CD8-positive, alpha-beta memory T cell (primary cell): ENCODE measurements at regions not wholly inside any gene's neighbourhood (a gene's known extent, or its start where the extent isn't known, plus 50 kb on each side); places are given as distances from the start of the nearest gene placed in this dataset.

Source experiments
- CTCF ChIA-PET: fragments of 350-600 bp; sonication (Branson Sonifier 250); formaldehyde crosslinking; loops from one replicate; lab custom pipeline; 2021; ENCODE audit warnings: antibody characterized with exemption; lab: Charles Lee
- POLR2A ChIA-PET: fragments of 350-600 bp; sonication (Branson Sonifier 250); formaldehyde crosslinking; loops from one replicate; lab custom pipeline; 2021; ENCODE audit warnings: antibody characterized with exemption; lab: Charles Lee
- DNase-seq, 5 donors: peaks; one replicate each; pipeline versions ENCODE4 v3.0.0 to v3.0.0-alpha.2; 2020 to 2022; ENCODE audit warnings: mixed read lengths in 1 of 5
- H3K27ac ChIP-seq: one replicate; pipeline ENCODE4 v1.7.0; 2013; ENCODE audit warnings: low read depth, mild to moderate bottlenecking, low read length, moderate library complexity
- H3K27me3 ChIP-seq: 2 replicates; pipeline ENCODE4 v1.7.0; 2013; ENCODE audit warnings: low read length, mild to moderate bottlenecking; ENCODE audit not compliant: insufficient read depth, poor library complexity, severe bottlenecking
- H3K36me3 ChIP-seq: 2 replicates; pipeline ENCODE4 v1.7.0; 2013; ENCODE audit warnings: mild to moderate bottlenecking, low read length, moderate library complexity; ENCODE audit not compliant: insufficient read depth
- H3K4me1 ChIP-seq: 2 replicates; pipeline ENCODE4 v1.7.0; 2013; ENCODE audit warnings: mild to moderate bottlenecking, low read length, moderate library complexity; ENCODE audit not compliant: insufficient read depth
- H3K4me3 ChIP-seq: 2 replicates; pipeline ENCODE4 v1.7.0; 2013; ENCODE audit warnings: mild to moderate bottlenecking, low read length
- H3K9me3 ChIP-seq: 2 replicates; pipeline ENCODE4 v1.7.0; 2013; ENCODE audit warnings: mild to moderate bottlenecking, low read length
- H3K27ac Mint-ChIP-seq, 8 donors: one replicate each; pipeline ENCODE4 v1.8.0; 2020 to 2021; ENCODE audit warnings: mixed read lengths in 8 of 8, mild to moderate bottlenecking in 6 of 8, inconsistent platforms in 3 of 8, moderate library complexity in 3 of 8
- H3K27me3 Mint-ChIP-seq, 2 donors: one replicate each; pipeline ENCODE4 v1.8.0; 2020 to 2021; ENCODE audit warnings: mixed read lengths in 2 of 2, mild to moderate bottlenecking in 1 of 2, moderate library complexity in 1 of 2
- H3K36me3 Mint-ChIP-seq, 3 donors: one replicate each; pipeline ENCODE4 v1.8.0; 2020 to 2021; ENCODE audit warnings: mixed read lengths in 3 of 3, inconsistent platforms in 1 of 3, mild to moderate bottlenecking in 1 of 3
- H3K4me1 Mint-ChIP-seq, 3 donors: one replicate each; pipeline ENCODE4 v1.8.0; 2020 to 2021; ENCODE audit warnings: mixed read lengths in 3 of 3, inconsistent platforms in 1 of 3, mild to moderate bottlenecking in 1 of 3
- H3K4me3 Mint-ChIP-seq, 7 donors: one replicate each; pipeline ENCODE4 v1.8.0; 2020 to 2021; ENCODE audit warnings: mixed read lengths in 7 of 7, mild to moderate bottlenecking in 6 of 7, moderate library complexity in 4 of 7, inconsistent platforms in 2 of 7
- H3K9me3 Mint-ChIP-seq, 5 donors: one replicate each; pipeline ENCODE4 v1.8.0; 2020 to 2022; ENCODE audit warnings: mixed read lengths in 5 of 5, mild to moderate bottlenecking in 3 of 5, moderate library complexity in 2 of 5, inconsistent platforms in 1 of 5

DNA sequence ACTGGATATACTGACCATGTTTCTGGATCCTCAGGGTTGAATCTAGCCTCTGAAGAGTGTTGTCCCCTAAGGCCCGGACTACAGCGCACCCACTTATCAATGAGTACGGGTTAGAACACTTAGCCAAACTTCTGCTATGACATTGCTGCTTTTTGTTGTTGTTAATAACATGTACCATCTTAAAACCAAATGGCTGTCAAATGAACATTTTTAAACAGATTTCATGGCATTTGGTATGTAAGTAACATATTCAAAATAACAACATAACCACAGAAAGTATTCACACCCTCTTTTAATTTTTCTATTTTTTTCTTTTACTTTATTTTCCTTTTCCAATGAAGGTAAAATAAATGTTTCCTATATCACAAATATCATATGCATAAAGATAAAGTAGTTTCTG, 1292.5 kb upstream of the TENM4 start:
- H3K9me3 ChIP-seq = no peaks in the 10 kb centered on the region
- no peak overlapping the region for H3K27ac ChIP-seq
- no peaks in the 10 kb centered on the region for H3K4me1 ChIP-seq
- no peaks in the 10 kb centered on the region for H3K27me3 ChIP-seq
- peaks cover 2 to 18% (median 15%) of the 10 kb centered on the region in 5 donors for H3K9me3 Mint-ChIP-seq
- DNase-seq = no peak
- no peaks in the 10 kb centered on the region for H3K4me1 Mint-ChIP-seq
- ChIA-PET CTCF (no interaction called here), POLR2A (no interaction called here)
- no peaks in the 10 kb centered on the region for H3K36me3 Mint-ChIP-seq
- H3K4me3 ChIP-seq = no peak overlapping the region
- H3K4me3 Mint-ChIP-seq = no peak overlapping the region
- H3K36me3 ChIP-seq = no peaks in the 10 kb centered on the region
- no peak overlapping the region for H3K27ac Mint-ChIP-seq
- H3K27me3 Mint-ChIP-seq = no peaks in the 10 kb centered on the region

DNA sequence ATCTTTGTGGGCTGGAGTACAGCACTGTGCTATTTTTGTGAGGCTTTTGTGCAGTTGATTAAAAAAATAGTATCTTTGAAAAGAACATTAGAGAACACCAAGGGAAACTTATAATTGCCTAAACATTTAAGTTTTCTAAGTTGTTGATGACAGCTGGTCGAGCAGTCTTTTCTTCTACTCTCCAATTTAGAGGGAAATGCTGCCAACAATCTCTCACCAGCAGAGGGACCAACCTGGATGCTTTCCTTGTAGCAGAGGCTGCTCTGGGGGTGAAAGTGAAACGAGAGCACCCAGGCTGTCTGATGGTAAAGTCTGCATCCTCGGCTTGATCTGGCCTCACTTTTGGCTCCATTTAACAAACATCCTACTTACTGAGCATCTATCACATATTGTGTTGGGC, 1286.5 kb upstream of the TENM4 start:
- peaks cover 4 to 12% (median 8%) of the 10 kb centered on the region in 5 donors for H3K9me3 Mint-ChIP-seq
- Histone ChIP-seq H3K4me1 (no peaks in the 10 kb centered on the region), H3K36me3 (no peaks in the 10 kb centered on the region), H3K4me3 (no peak overlapping the region), H3K9me3 (no peaks in the 10 kb centered on the region), H3K27ac (no peak overlapping the region), H3K27me3 (no peaks in the 10 kb centered on the region)
- POLR2A ChIA-PET = no interaction called here
- H3K27me3 Mint-ChIP-seq = no peaks in the 10 kb centered on the region
- no peaks in the 10 kb centered on the region for H3K4me1 Mint-ChIP-seq
- H3K4me3 Mint-ChIP-seq = no peak overlapping the region
- no peak overlapping the region for H3K27ac Mint-ChIP-seq
- CTCF ChIA-PET = no interaction called here
- no peaks in the 10 kb centered on the region for H3K36me3 Mint-ChIP-seq
- no peak for DNase-seq

DNA sequence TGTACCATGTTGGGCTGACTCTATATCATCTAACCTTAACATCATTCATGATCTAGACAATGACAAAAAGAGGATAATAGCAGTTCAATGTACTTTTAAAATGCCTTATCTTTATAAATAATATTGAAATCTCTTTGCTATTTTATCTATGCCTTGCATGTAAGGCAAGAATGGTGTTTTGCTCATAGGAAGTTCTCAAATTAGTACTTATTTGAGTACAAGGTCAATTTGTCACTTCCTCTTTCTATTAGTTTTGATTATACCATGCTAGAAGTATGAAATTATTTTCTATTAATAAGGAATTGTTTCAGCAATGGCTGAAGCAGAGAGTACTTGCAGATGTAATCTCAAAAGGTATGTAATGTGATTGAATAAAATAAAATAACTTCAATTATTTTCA, 1285.4 kb upstream of the TENM4 start:
- H3K27me3 Mint-ChIP-seq = no peaks in the 10 kb centered on the region
- Histone ChIP-seq H3K4me1 (no peaks in the 10 kb centered on the region), H3K27ac (no peak overlapping the region), H3K36me3 (no peaks in the 10 kb centered on the region), H3K4me3 (no peak overlapping the region), H3K27me3 (no peaks in the 10 kb centered on the region), H3K9me3 (no peaks in the 10 kb centered on the region)
- ChIA-PET POLR2A (no interaction called here), CTCF (no interaction called here)
- DNase-seq = no peak
- no peaks in the 10 kb centered on the region for H3K4me1 Mint-ChIP-seq
- no peak overlapping the region for H3K4me3 Mint-ChIP-seq
- peaks cover 4 to 18% (median 10%) of the 10 kb centered on the region in 5 donors for H3K9me3 Mint-ChIP-seq
- no peaks in the 10 kb centered on the region for H3K36me3 Mint-ChIP-seq
- no peak overlapping the region for H3K27ac Mint-ChIP-seq

DNA sequence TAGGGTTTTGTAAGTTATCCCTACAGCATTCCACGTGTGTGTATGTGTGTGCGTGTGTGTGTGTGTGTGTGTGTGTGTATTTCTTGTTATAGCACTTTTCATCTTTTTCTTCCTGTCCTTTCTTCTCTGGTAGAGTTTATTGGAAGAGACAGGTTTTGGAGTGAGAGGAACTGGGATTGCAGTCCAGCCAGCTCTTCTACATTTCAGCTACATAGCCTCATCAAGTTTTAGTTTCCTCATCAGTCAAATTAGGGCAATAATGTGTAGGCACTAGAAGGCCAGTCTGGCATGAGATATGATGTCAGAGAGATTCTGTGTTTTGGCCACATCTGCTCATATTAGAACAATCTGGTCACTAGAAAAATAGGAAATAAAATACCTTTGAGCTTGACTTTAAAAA, 1283.5 kb upstream of the TENM4 start:
- no peak overlapping the region for H3K4me3 ChIP-seq
- CTCF ChIA-PET = no interaction called here
- no peaks in the 10 kb centered on the region for H3K36me3 ChIP-seq

DNA sequence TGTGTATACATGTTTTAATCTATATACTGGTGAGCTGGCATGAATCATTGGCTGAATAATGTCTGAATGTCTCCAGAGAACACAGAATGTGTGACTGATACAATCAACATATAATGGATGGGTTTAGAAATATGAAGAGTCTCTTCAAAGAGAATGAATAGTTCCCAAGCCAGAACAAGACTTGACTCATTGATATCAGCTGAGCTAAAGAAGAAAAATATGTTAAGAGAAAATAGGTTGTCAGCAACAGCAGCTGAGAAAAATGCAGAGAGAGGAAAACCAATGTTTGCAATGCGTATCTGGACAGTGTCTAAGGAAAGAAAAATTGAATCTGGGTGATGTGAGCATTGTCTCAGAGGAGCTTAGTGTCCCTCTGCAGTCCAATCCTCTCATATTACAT, 1281.8 kb upstream of the TENM4 start:
- DNase-seq = no peak
- ChIA-PET CTCF (no interaction called here), POLR2A (no interaction called here)
- H3K27me3 ChIP-seq = no peaks in the 10 kb centered on the region
- H3K27ac ChIP-seq = no peak overlapping the region
- no peaks in the 10 kb centered on the region for H3K9me3 ChIP-seq
- H3K27ac Mint-ChIP-seq = no peak overlapping the region
- no peak overlapping the region for H3K4me3 ChIP-seq
- no peaks in the 10 kb centered on the region for H3K27me3 Mint-ChIP-seq
- H3K36me3 Mint-ChIP-seq = no peaks in the 10 kb centered on the region
- no peaks in the 10 kb centered on the region for H3K4me1 ChIP-seq
- no peaks in the 10 kb centered on the region for H3K4me1 Mint-ChIP-seq
- H3K36me3 ChIP-seq = no peaks in the 10 kb centered on the region
- H3K4me3 Mint-ChIP-seq = no peak overlapping the region
- peaks cover 3 to 19% (median 10%) of the 10 kb centered on the region in 5 donors for H3K9me3 Mint-ChIP-seq

More for the DNA sequence above, 1283.5 kb upstream of the TENM4 start:
- POLR2A ChIA-PET = no interaction called here
- H3K36me3 Mint-ChIP-seq = no peaks in the 10 kb centered on the region
- H3K27me3 Mint-ChIP-seq = no peaks in the 10 kb centered on the region
- no peak for DNase-seq
- Histone ChIP-seq H3K27me3 (no peaks in the 10 kb centered on the region), H3K9me3 (no peaks in the 10 kb centered on the region), H3K4me1 (no peaks in the 10 kb centered on the region), H3K27ac (no peak overlapping the region)
- no peaks in the 10 kb centered on the region for H3K4me1 Mint-ChIP-seq
- no peak overlapping the region for H3K4me3 Mint-ChIP-seq
- H3K9me3 Mint-ChIP-seq = peaks cover 7 to 19% (median 10%) of the 10 kb centered on the region in 5 donors
- H3K27ac Mint-ChIP-seq = no peak overlapping the region

DNA sequence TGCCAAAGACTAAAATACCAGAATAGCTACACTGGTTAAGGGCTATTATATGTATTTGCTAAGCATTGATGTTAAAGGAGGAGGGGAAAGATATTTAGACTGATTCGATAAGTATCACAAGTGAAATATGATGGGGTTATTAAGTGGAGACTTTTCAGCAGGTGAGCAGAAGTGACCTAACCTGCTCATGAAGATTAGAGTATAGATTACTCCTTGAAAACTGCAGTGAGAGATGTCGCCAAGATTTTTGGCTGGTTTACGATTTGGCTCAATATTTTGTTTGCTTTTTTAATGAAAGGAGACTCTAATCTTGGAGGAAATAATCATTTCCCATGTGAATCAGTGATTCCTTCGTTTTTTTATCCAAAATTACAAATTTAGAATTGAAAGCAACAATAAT, 1279.5 kb upstream of the TENM4 start:
- H3K4me1 ChIP-seq = no peaks in the 10 kb centered on the region
- H3K4me3 ChIP-seq = no peak overlapping the region
- Mint-ChIP-seq H3K9me3 (peaks cover 3 to 24% (median 10%) of the 10 kb centered on the region in 5 donors), H3K4me3 (no peak overlapping the region), H3K36me3 (no peaks in the 10 kb centered on the region), H3K27me3 (no peaks in the 10 kb centered on the region), H3K27ac (no peak overlapping the region), H3K4me1 (no peaks in the 10 kb centered on the region)
- ChIA-PET POLR2A (no interaction called here), CTCF (no interaction called here)
- DNase-seq = no peak
- no peaks in the 10 kb centered on the region for H3K9me3 ChIP-seq
- no peaks in the 10 kb centered on the region for H3K36me3 ChIP-seq
- H3K27me3 ChIP-seq = no peaks in the 10 kb centered on the region
- no peak overlapping the region for H3K27ac ChIP-seq

DNA sequence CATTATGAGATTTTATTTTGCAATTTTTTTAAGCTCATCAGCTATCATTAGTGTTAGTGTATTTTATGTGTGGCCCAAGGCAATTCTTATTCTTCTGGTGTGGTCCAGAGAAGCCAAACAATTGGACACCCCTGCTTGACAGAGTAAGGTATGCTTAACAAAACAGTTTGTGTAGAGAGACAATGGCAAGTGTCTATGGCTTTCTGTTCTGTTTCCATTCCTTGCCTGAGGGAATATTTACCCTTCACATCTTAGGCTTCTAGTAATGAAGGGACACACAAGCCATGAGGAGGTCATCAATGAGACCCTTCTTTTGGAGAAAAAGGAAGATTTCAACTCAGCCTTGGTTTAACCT, 1278.4 kb upstream of the TENM4 start:
- Histone ChIP-seq H3K27ac (no peak overlapping the region), H3K36me3 (no peaks in the 10 kb centered on the region), H3K4me3 (no peak overlapping the region), H3K27me3 (no peaks in the 10 kb centered on the region), H3K4me1 (no peaks in the 10 kb centered on the region), H3K9me3 (no peaks in the 10 kb centered on the region)
- no peak overlapping the region for H3K27ac Mint-ChIP-seq
- ChIA-PET POLR2A (no interaction called here), CTCF (no interaction called here)
- H3K27me3 Mint-ChIP-seq = no peaks in the 10 kb centered on the region
- peaks cover 3 to 24% (median 10%) of the 10 kb centered on the region in 5 donors for H3K9me3 Mint-ChIP-seq
- H3K4me1 Mint-ChIP-seq = no peaks in the 10 kb centered on the region
- DNase-seq = no peak
- H3K36me3 Mint-ChIP-seq = no peaks in the 10 kb centered on the region
- no peak overlapping the region for H3K4me3 Mint-ChIP-seq

DNA sequence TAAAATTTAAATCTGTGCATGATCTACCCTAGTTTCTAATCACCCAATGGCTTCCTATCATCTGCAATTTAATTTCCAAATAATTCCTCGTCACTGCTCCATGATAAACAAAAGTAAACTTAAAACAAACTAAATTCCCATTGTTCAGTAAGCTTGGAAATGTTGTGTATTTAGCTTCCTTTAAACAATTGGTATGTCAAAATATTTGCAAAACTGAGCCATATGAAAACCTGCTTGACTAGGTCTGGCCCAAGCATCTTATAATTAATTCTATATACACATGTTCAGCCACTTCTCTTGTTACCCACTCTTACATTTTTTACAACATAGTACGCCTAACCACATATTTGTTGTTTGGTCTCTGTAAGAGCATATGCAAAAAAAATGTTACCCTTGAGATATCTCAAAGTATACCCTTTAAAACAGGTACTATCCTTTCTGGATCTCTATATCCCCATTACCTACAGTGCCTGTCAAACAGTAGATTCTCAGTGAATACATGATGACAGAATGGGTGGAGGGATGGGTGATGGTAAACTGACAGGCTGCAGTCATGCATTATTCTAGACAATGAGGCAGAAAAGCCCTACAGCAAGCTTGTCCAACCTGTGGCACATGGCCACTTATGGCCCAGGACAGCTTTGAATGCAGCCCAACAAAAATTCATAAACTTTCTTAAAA, 1277.9 kb upstream of the TENM4 start:
- Histone ChIP-seq H3K4me1 (no peaks in the 10 kb centered on the region), H3K9me3 (no peaks in the 10 kb centered on the region), H3K27ac (no peak overlapping the region), H3K27me3 (no peaks in the 10 kb centered on the region), H3K36me3 (no peaks in the 10 kb centered on the region), H3K4me3 (no peak overlapping the region)
- Mint-ChIP-seq H3K27me3 (no peaks in the 10 kb centered on the region), H3K36me3 (no peaks in the 10 kb centered on the region), H3K27ac (no peak overlapping the region), H3K4me3 (no peak overlapping the region), H3K4me1 (no peaks in the 10 kb centered on the region), H3K9me3 (peaks cover 3 to 24% (median 10%) of the 10 kb centered on the region in 5 donors)
- no peak for DNase-seq
- POLR2A ChIA-PET = no interaction called here
- CTCF ChIA-PET = no interaction called here
